GM12892 (cell line): ENCODE measurements at regions not wholly inside any gene's neighbourhood (a gene's known extent, or its start where the extent isn't known, plus 50 kb on each side); places are given as distances from the start of the nearest gene placed in this dataset.

Source experiments
- POLR2AphosphoS5 ChIP-seq: IDR thresholded peaks from 2 replicates; pipeline ENCODE4 v1.6.1; 2011; ENCODE audit warnings: low read depth, low read length, control low read depth
- TAF1 ChIP-seq: IDR thresholded peaks from 2 replicates; pipeline ENCODE4 v1.6.1; 2011; ENCODE audit warnings: low read depth, mild to moderate bottlenecking, control low read depth, low read length, borderline replicate concordance

DNA sequence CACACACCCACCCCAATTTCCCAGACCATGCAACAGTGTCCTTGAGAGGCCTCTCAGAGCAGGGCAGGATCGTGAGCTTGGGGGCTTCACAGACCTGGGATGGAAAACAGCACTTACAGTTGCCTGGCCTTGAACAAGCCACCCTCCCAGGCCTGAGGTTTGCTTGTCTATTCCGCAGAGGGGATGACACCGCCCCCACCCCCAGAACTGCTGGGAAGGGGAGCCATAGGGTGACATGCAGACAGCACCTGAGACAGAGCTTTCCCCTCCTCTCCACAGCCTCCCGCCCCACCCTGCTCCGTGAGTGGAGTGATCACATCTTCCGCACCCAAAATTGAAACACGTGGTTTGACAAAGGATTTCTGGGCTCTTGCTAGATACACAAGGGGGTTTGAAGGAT, 131.5 kb upstream of the TNRC6C start:
- TF ChIP-seq TAF1 (no peak), POLR2AphosphoS5 (no peak)
